ENCODE measurements at regions not wholly inside any gene's neighbourhood (a gene's known extent, or its start where the extent isn't known, plus 50 kb on each side); places are given as distances from the start of the nearest gene placed in this dataset.
A peak's percentile ranks its signal among the peaks of the same experiment; 100 is the strongest.

DNA sequence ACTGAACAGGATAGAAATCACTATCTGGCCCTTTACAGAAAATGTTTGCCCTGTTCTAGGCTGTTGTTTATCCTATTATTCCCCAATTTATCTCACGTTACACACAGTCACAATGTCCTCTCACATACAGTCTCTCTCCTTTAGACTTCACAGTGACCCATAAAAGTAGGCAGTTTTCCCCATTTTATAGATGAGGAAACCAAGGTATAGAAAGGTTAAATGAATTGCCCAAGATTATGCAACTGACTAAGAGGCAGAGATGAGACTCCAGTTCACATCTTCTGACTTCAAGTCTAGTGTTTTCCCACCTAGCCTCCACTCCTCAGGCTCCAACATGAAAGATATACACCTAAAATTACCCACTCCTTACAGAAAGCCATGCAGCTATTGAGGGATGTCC lies 99.3 kb upstream of the PLCL2 start:
- H3K27ac ChIP-seq (ENCODE audit: low read length), result no peak overlapping the region
- DNase-seq, result no peak
- ATAC-seq, result no peak
- Mint-ChIP-seq H3K4me1 (peaks cover 52 to 54% of the 10 kb centered on the region in 2 donors), H3K27me3 (ENCODE audit: low read depth in 2 of 2) (peaks cover 0 to 7% of the 10 kb centered on the region in 2 donors), H3K27ac (no peak overlapping the region), H3K36me3 (no peaks in the 10 kb centered on the region), H3K9me3 (no peaks in the 10 kb centered on the region), H3K4me3 (no peak overlapping the region)
- peaks cover 3% of the 10 kb centered on the region for H3K9me3 ChIP-seq (ENCODE audit: control insufficient read depth, insufficient read depth, low read length)
- 100% methylated on average over 1 of the region's 1 CpG for WGBS (ENCODE audit: insufficient coverage)
- H3K4me3 ChIP-seq (ENCODE audit: low read length), result no peak overlapping the region
- no peaks in the 10 kb centered on the region for H3K27me3 ChIP-seq (ENCODE audit: control insufficient read depth, insufficient read depth, low read length)
- H3K4me1 ChIP-seq (ENCODE audit: control insufficient read depth, insufficient read depth, low read length), result peaks cover 22% of the 10 kb centered on the region
- H3K36me3 ChIP-seq (ENCODE audit: control insufficient read depth, insufficient read depth, low read length), result no peaks in the 10 kb centered on the region
- TF ChIP-seq, protein P1, sequence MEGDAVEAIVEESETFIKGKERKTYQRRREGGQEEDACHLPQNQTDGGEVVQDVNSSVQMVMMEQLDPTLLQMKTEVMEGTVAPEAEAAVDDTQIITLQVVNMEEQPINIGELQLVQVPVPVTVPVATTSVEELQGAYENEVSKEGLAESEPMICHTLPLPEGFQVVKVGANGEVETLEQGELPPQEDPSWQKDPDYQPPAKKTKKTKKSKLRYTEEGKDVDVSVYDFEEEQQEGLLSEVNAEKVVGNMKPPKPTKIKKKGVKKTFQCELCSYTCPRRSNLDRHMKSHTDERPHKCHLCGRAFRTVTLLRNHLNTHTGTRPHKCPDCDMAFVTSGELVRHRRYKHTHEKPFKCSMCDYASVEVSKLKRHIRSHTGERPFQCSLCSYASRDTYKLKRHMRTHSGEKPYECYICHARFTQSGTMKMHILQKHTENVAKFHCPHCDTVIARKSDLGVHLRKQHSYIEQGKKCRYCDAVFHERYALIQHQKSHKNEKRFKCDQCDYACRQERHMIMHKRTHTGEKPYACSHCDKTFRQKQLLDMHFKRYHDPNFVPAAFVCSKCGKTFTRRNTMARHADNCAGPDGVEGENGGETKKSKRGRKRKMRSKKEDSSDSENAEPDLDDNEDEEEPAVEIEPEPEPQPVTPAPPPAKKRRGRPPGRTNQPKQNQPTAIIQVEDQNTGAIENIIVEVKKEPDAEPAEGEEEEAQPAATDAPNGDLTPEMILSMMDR (IDR thresholded peaks at IDR 0.05), result no peak
- intact Hi-C loops (cut with micrococcal nuclease), result loop anchor here (5.0 kb wide), 2 partner anchors 57 to 102 kb away; no protein-coding TSS in a partner anchor

DNA sequence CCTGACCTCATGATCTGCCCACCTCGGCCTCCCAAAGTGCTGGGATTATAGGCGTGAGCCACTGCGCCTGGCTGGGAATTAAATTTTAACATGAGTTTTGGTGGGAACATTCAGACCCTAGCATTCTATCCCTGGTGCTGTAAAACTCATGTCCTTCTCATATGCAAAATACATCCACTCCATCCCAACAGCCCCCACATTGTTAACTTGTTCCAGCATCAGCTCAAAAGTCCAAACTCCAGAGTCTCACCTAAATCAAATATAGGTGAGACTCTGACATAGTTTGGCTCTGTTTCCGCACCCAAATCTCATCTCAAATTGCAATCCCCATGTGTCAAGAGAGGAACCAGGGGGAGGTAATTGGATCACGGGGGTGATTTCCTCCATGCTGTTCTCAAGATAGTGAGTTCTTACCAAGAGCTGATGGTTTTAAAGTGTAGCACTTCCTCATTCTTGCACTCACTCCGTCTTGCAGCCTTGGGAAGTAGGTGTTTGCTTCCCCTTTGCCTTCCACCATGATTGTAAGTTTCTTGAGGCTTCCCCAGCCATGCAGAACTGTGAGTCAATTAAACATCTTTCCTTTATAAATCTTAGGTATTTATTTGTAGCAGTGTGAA lies 96.2 kb upstream of the PLCL2 start:
- no peaks in the 10 kb centered on the region for H3K27me3 ChIP-seq (ENCODE audit: control insufficient read depth, insufficient read depth, low read length)
- ATAC-seq (no peak), DNase-seq (no peak)
- Mint-ChIP-seq H3K4me3 (peak overlapping the region; percentile 7), H3K27ac (peak overlapping the region; percentile 25 to 35), H3K9me3 (no peaks in the 10 kb centered on the region), H3K4me1 (peaks cover 75 to 78% of the 10 kb centered on the region in 2 donors), H3K27me3 (ENCODE audit: low read depth in 2 of 2) (peaks cover 10 to 17% of the 10 kb centered on the region in 2 donors), H3K36me3 (no peaks in the 10 kb centered on the region)
- H3K4me1 ChIP-seq (ENCODE audit: control insufficient read depth, insufficient read depth, low read length), result peaks cover 26% of the 10 kb centered on the region
- H3K9me3 ChIP-seq (ENCODE audit: control insufficient read depth, insufficient read depth, low read length), result peaks cover 3% of the 10 kb centered on the region
- H3K4me3 ChIP-seq (ENCODE audit: low read length), result no peak overlapping the region
- 71% methylated on average over 5 of the region's 6 CpGs for WGBS (ENCODE audit: insufficient coverage)
- TF ChIP-seq, protein P1 (IDR thresholded peaks at IDR 0.05), result no peak
- intact Hi-C loops (cut with micrococcal nuclease), result loop anchor here (5.0 kb wide), 2 partner anchors 54 to 99 kb away; no protein-coding TSS in a partner anchor
- H3K36me3 ChIP-seq (ENCODE audit: control insufficient read depth, insufficient read depth, low read length), result no peaks in the 10 kb centered on the region
- no peak overlapping the region for H3K27ac ChIP-seq (ENCODE audit: low read length)

DNA sequence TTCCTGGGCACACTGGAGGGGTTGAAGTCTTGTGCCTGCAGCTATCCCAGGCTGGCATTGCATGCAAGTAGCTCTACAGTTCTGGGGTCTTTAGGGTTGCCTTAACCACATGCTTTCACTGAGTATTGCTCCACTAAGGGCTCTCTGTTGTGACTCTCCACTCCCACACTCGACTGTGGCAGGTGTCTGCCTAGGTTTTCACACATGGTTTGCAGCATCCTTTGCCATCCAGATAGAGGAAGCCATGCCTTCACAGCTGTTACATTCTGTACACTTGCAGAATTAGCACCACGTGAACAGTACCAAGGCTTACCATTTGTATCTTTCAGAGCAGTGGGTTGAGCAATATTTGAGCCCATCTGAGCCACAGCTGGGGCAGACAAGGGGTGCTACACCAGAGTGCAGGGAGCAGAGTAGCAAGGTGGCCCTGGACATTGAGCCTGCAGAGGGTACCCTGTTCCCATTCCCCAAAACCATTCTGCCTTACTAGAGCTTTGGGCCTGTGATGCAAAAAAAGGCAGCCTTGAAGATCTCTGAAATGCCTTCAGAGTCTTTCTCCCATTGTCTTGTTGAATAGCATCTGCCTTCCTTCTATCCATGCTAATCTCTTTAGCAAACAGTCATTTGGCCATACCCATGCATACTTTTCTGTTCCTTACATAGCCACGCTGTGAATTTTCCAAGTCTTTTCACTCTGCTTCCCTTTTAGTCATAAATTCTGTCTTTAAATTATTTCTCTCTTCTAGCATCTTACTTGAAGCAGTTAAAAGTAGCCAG lies 95.2 kb upstream of the PLCL2 start:
- peak; percentile 95 to 100 (median 95) for ATAC-seq
- H3K36me3 Mint-ChIP-seq, result no peaks in the 10 kb centered on the region
- intact Hi-C loops (cut with micrococcal nuclease), result loop anchor here (5.0 kb wide), 2 partner anchors 53 to 98 kb away; no protein-coding TSS in a partner anchor
- H3K4me1 Mint-ChIP-seq, result peaks cover 70 to 78% of the 10 kb centered on the region in 2 donors
- H3K27me3 Mint-ChIP-seq (ENCODE audit: low read depth in 2 of 2), result peaks cover 10 to 17% of the 10 kb centered on the region in 2 donors
- H3K4me3 ChIP-seq (ENCODE audit: low read length), result no peak overlapping the region
- TF ChIP-seq, protein P1 (IDR thresholded peaks at IDR 0.05), result no peak
- no peaks in the 10 kb centered on the region for H3K36me3 ChIP-seq (ENCODE audit: control insufficient read depth, insufficient read depth, low read length)
- peak; percentile 48 to 59 for DNase-seq
- H3K9me3 ChIP-seq (ENCODE audit: control insufficient read depth, insufficient read depth, low read length), result peaks cover 3% of the 10 kb centered on the region
- no peak overlapping the region for H3K27ac ChIP-seq (ENCODE audit: low read length)
- 34% methylated on average over 3 of the region's 3 CpGs for WGBS (ENCODE audit: insufficient coverage)
- peak overlapping the region; percentile 68 for H3K4me3 Mint-ChIP-seq
- H3K9me3 Mint-ChIP-seq, result no peaks in the 10 kb centered on the region
- H3K4me1 ChIP-seq (ENCODE audit: control insufficient read depth, insufficient read depth, low read length), result peaks cover 26% of the 10 kb centered on the region
- H3K27me3 ChIP-seq (ENCODE audit: control insufficient read depth, insufficient read depth, low read length), result no peaks in the 10 kb centered on the region
- peak overlapping the region; percentile 25 to 55 for H3K27ac Mint-ChIP-seq
